Endodermal cell (in vitro differentiated cells): ENCODE measurements at regions not wholly inside any gene's neighbourhood (a gene's known extent, or its start where the extent isn't known, plus 50 kb on each side); places are given as distances from the start of the nearest gene placed in this dataset.

ENCODE experiments used
- DNase-seq: peaks from one replicate; pipeline ENCODE4 v3.0.0-alpha.2; 2017
- H3K27ac ChIP-seq: 2 replicates; pipeline ENCODE4 v1.5.1; 2013; ENCODE audit warnings: mild to moderate bottlenecking, low read depth, low read length, moderate library complexity
- H3K27me3 ChIP-seq: 2 replicates; pipeline ENCODE4 v1.6.1; 2013; ENCODE audit warnings: mild to moderate bottlenecking, low read length, moderate library complexity; ENCODE audit not compliant: insufficient read depth, control insufficient read depth, poor library complexity, severe bottlenecking
- H3K36me3 ChIP-seq: 2 replicates; pipeline ENCODE4 v1.7.0; 2013; ENCODE audit warnings: mild to moderate bottlenecking, low read length, moderate library complexity; ENCODE audit not compliant: control insufficient read depth, insufficient read depth
- H3K4me1 ChIP-seq: one replicate; pipeline ENCODE4 v1.7.0; 2013; ENCODE audit warnings: low read length; ENCODE audit not compliant: control insufficient read depth, insufficient read depth
- H3K4me3 ChIP-seq: 2 replicates; pipeline ENCODE4 v1.5.1; 2013; ENCODE audit warnings: mild to moderate bottlenecking, low read length, moderate library complexity
- H3K9ac ChIP-seq: 2 replicates; pipeline ENCODE4 v1.6.1; 2013; ENCODE audit warnings: mild to moderate bottlenecking, low read length, moderate library complexity; ENCODE audit not compliant: poor library complexity, severe bottlenecking; ENCODE audit errors: extremely low read depth
- H3K9me3 ChIP-seq: 2 replicates; pipeline ENCODE4 v1.6.1; 2013; ENCODE audit warnings: mild to moderate bottlenecking, low read length, moderate library complexity; ENCODE audit not compliant: control insufficient read depth
- H3K27ac Mint-ChIP-seq: 2 replicates; pipeline ENCODE4 v1.8.0; 2020; ENCODE audit warnings: mixed read lengths
- H3K27me3 Mint-ChIP-seq: 2 replicates; pipeline ENCODE4 v1.8.0; 2021; ENCODE audit warnings: mild to moderate bottlenecking, mixed read lengths; ENCODE audit not compliant: insufficient read depth
- H3K36me3 Mint-ChIP-seq: 2 replicates; pipeline ENCODE4 v1.8.0; 2020; ENCODE audit warnings: low read depth, mixed read lengths
- H3K4me1 Mint-ChIP-seq: 2 replicates; pipeline ENCODE4 v1.8.0; 2020; ENCODE audit warnings: mixed read lengths
- H3K4me3 Mint-ChIP-seq: 2 replicates; pipeline ENCODE4 v1.8.0; 2020; ENCODE audit warnings: mild to moderate bottlenecking, moderate library complexity, mixed read lengths
- H3K9me3 Mint-ChIP-seq: 2 replicates; pipeline ENCODE4 v1.8.0; 2020; ENCODE audit warnings: mild to moderate bottlenecking, mixed read lengths
- WGBS, 2 experiments: methylation state at CpG; one replicate each; pipeline versions ENCODE4 v1.1.5 to v1.1.7; 2013; ENCODE audit warnings: missing lambda C conversion rate in 2 of 2, mixed read lengths in 1 of 2; ENCODE audit not compliant: insufficient coverage in 1 of 2, insufficient read length in 1 of 2; 5-methylcytosine and 5-hydroxymethylcytosine counted together
- TF ChIP-seq, protein P1 (sequence below): fragments of 200-600 bp; sonication (generic); conservative IDR thresholded peaks from 2 replicates; pipeline ENCODE4 v1.5.0; 2021; ENCODE audit warnings: antibody characterized with exemption, mild to moderate bottlenecking

DNA sequence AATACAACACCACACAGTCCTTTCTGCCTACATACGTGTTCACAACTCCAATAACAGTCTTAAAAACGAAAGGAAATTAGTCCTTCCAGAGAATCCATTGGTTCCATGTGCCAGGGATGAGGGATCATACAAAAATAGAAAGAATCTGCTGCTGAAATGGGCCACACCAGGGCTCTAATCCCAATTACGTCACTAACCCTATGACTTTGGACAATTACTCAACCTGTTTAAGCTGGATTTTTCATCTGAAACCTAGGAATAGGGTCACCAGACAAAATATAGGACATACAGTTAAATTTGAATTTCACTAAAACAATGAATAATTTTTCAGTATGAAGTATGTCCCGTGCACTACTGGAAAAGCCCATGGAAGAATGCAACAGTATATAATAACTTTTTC lies 264.7 kb downstream of the YTHDC2 start:
- no peak overlapping the region for H3K4me3 ChIP-seq
- no peak overlapping the region for H3K27ac ChIP-seq
- no peak overlapping the region for H3K9ac ChIP-seq
- DNase-seq: no peak
- Mint-ChIP-seq H3K36me3 (peaks cover 2% of the 10 kb centered on the region), H3K9me3 (peaks cover 3% of the 10 kb centered on the region), H3K27ac (no peak overlapping the region), H3K4me3 (no peak overlapping the region), H3K4me1 (peaks cover 32% of the 10 kb centered on the region), H3K27me3 (peaks cover 5% of the 10 kb centered on the region)
- no peaks in the 10 kb centered on the region for H3K9me3 ChIP-seq
- 86% methylated on average over 4 of the region's 4 CpGs; no CpG with 5 or more reads in 1 of the 2 experiments for WGBS, 2 experiments
- no peaks in the 10 kb centered on the region for H3K36me3 ChIP-seq
- H3K27me3 ChIP-seq: peaks cover 6% of the 10 kb centered on the region
- TF ChIP-seq, protein P1, sequence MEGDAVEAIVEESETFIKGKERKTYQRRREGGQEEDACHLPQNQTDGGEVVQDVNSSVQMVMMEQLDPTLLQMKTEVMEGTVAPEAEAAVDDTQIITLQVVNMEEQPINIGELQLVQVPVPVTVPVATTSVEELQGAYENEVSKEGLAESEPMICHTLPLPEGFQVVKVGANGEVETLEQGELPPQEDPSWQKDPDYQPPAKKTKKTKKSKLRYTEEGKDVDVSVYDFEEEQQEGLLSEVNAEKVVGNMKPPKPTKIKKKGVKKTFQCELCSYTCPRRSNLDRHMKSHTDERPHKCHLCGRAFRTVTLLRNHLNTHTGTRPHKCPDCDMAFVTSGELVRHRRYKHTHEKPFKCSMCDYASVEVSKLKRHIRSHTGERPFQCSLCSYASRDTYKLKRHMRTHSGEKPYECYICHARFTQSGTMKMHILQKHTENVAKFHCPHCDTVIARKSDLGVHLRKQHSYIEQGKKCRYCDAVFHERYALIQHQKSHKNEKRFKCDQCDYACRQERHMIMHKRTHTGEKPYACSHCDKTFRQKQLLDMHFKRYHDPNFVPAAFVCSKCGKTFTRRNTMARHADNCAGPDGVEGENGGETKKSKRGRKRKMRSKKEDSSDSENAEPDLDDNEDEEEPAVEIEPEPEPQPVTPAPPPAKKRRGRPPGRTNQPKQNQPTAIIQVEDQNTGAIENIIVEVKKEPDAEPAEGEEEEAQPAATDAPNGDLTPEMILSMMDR: no peak
- H3K4me1 ChIP-seq: peaks cover 7% of the 10 kb centered on the region

DNA sequence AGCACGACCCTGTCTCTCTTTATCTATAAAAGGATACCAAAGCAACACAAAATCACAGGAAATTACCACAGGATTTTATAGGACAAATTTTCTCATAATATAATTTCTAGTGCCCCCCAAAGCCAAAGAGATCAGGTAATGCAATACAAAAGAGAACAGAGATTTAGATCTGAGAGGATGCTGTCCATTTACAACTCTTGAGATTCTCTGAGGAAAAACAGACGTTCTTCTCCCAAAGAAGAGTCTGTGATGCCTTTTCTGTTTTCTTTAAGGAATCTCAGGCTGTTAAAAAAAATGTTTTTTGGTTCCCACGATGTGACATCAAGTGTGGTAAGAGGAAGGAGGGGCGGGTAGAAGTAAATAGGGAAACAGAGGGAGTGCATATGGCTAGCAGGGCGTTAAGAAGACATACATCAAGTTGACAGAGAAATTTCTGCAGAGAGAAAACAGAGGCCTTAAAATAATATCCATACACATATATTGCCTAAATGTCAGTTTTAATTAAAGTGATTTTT lies 274.7 kb downstream of the YTHDC2 start:
- Histone ChIP-seq H3K27me3 (no peaks in the 10 kb centered on the region), H3K36me3 (no peaks in the 10 kb centered on the region), H3K9me3 (no peaks in the 10 kb centered on the region), H3K4me3 (no peak overlapping the region), H3K9ac (no peak overlapping the region), H3K27ac (no peak overlapping the region), H3K4me1 (no peaks in the 10 kb centered on the region)
- no peaks in the 10 kb centered on the region for H3K4me1 Mint-ChIP-seq
- no peak for DNase-seq
- H3K9me3 Mint-ChIP-seq: no peaks in the 10 kb centered on the region
- H3K27me3 Mint-ChIP-seq: peaks cover 6% of the 10 kb centered on the region
- H3K4me3 Mint-ChIP-seq: no peak overlapping the region
- H3K27ac Mint-ChIP-seq: no peak overlapping the region
- WGBS, 2 experiments: 87 to 92% methylated on average over 3 to 5 of the region's 5 CpGs
- H3K36me3 Mint-ChIP-seq: no peaks in the 10 kb centered on the region
- TF ChIP-seq, protein P1: no peak

- 93% methylated on average over 2 to 3 of the region's 3 CpGs for WGBS, 2 experiments
Observed at GRCh38 chr5:113789769-113790168, 276.3 kb downstream of the YTHDC2 start.

More at GRCh38 chr5:113789769-113790168, 276.3 kb downstream of the YTHDC2 start:
- H3K4me3 ChIP-seq: no peak overlapping the region
- no peaks in the 10 kb centered on the region for H3K9me3 ChIP-seq
- H3K4me1 Mint-ChIP-seq: no peaks in the 10 kb centered on the region
- no peak overlapping the region for H3K4me3 Mint-ChIP-seq
- no peak for DNase-seq
- H3K27ac ChIP-seq: no peak overlapping the region
- H3K36me3 ChIP-seq: no peaks in the 10 kb centered on the region
- no peaks in the 10 kb centered on the region for H3K27me3 ChIP-seq
- no peak overlapping the region for H3K27ac Mint-ChIP-seq
- no peak overlapping the region for H3K9ac ChIP-seq
- TF ChIP-seq, protein P1: no peak
- no peaks in the 10 kb centered on the region for H3K9me3 Mint-ChIP-seq
- no peaks in the 10 kb centered on the region for H3K4me1 ChIP-seq
- H3K36me3 Mint-ChIP-seq: no peaks in the 10 kb centered on the region
- peaks cover 6% of the 10 kb centered on the region for H3K27me3 Mint-ChIP-seq
